ENCODE measurements at regions not wholly inside any gene's neighbourhood (a gene's known extent, or its start where the extent isn't known, plus 50 kb on each side); places are given as distances from the start of the nearest gene placed in this dataset.
"Not testable (repeated sequence)": the region's sequence is repeated elsewhere in the genome, so short reads cannot be mapped to it uniquely, and the experiment has no call there.

GRCh38 chr6:139530561-139530960 lies 156.1 kb upstream of the CITED2 start:
- H3K36me3 ChIP-seq (replicated peaks) = no peaks in the 10 kb centered on the region
- in situ Hi-C loops (cut with MboI; ENCODE audit: low sequenced_read_pairs) = no loop called here
- no peak for DNase-seq (ENCODE audit: low spot score in 2 of 2)
- H3K9me3 ChIP-seq = no peaks in the 10 kb centered on the region
- H3K4me3 ChIP-seq = no peak overlapping the region
- no peaks in the 10 kb centered on the region for H3K4me1 ChIP-seq
- H3K27me3 ChIP-seq (ENCODE audit: low read depth) = no peaks in the 10 kb centered on the region

- Histone ChIP-seq H3K9me3 (no peaks in the 10 kb centered on the region), H3K36me3 (replicated peaks) (no peaks in the 10 kb centered on the region), H3K4me3 (no peak overlapping the region), H3K27me3 (ENCODE audit: low read depth) (no peaks in the 10 kb centered on the region), H3K4me1 (no peaks in the 10 kb centered on the region)
- DNase-seq (ENCODE audit: low spot score in 2 of 2) = no peak
- in situ Hi-C loops (cut with MboI; ENCODE audit: low sequenced_read_pairs) = no loop called here
Observed at GRCh38 chr6:139529420-139529819, 155.0 kb upstream of the CITED2 start.

DNA sequence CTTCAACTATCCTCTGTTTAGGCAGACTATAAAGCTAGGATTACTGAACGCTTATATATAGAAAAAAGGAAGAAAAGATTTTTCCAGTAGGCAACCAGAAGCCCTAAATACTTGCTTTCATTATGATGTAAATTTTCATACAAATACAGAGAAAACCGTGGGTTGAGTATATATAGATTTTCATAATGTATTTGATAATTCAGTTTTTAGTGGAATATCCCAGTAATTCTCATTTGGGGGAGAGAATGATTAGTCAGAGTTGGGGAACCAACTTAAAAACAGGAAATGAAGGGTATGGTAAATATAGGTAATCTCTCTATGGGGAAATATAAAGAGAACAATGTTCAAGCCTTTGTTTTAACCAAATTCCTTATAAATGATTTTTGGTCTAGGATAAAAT lies 154.0 kb upstream of the CITED2 start:
- Histone ChIP-seq H3K36me3 (replicated peaks) (no peaks in the 10 kb centered on the region), H3K4me1 (no peaks in the 10 kb centered on the region), H3K27me3 (ENCODE audit: low read depth) (no peaks in the 10 kb centered on the region), H3K9me3 (no peaks in the 10 kb centered on the region), H3K4me3 (no peak overlapping the region)
- in situ Hi-C loops (cut with MboI; ENCODE audit: low sequenced_read_pairs) = no loop called here
- no peak for DNase-seq (ENCODE audit: low spot score in 2 of 2)

DNA sequence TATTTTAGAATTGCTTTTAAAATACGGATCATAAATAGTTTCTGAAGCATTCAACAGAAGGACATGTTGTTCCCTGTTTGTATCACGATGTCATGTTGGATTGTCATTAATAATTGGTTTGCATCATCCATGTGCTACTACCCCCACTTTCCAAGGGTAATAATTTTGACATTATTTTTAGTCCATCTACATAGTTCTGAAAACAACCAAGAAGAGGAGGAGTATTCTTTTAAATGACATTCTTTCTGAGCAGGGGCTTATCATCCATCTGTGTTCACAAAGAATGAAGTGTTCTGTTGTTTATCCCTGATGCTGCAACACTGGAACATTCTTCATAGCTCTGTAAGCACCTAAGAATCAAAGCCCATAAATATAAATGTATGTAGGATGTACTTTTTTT lies 151.0 kb upstream of the CITED2 start:
- H3K27me3 ChIP-seq (ENCODE audit: low read depth) = no peaks in the 10 kb centered on the region
- no peaks in the 10 kb centered on the region for H3K4me1 ChIP-seq
- in situ Hi-C loops (cut with MboI; ENCODE audit: low sequenced_read_pairs) = no loop called here
- H3K4me3 ChIP-seq = no peak overlapping the region
- no peaks in the 10 kb centered on the region for H3K36me3 ChIP-seq (replicated peaks)
- no peaks in the 10 kb centered on the region for H3K9me3 ChIP-seq
- no peak for DNase-seq (ENCODE audit: low spot score in 2 of 2)

DNA sequence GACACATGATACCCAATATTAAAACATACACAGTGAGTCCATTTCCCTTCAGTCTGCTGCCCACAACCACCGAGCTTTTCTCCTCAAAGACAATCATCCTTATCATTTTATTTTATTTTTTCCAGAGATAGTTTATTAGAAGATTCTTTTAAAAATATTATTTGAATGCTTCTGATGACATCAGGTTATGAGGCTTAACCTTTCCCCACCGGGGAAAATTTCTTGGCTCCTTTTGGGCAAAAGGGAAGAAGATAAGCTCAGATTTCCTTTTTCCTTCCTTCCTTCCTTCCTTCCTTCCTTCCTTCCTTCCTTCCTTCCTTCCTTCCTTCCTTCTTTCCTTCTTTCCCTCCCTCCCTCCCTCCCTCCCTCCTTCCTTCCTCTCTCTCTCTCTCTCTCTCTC lies 149.5 kb upstream of the CITED2 start:
- H3K9me3 ChIP-seq = no peaks in the 10 kb centered on the region
- H3K4me3 ChIP-seq = no peak overlapping the region
- DNase-seq (ENCODE audit: low spot score in 2 of 2) = no peak
- H3K36me3 ChIP-seq (replicated peaks) = no peaks in the 10 kb centered on the region
- no peaks in the 10 kb centered on the region for H3K4me1 ChIP-seq
- in situ Hi-C loops (cut with MboI; ENCODE audit: low sequenced_read_pairs) = no loop called here
- H3K27me3 ChIP-seq (ENCODE audit: low read depth) = no peaks in the 10 kb centered on the region

GRCh38 chr6:139522511-139523220 lies 148.2 kb upstream of the CITED2 start:
- Histone ChIP-seq H3K36me3 (replicated peaks) (no peaks in the 10 kb centered on the region), H3K4me3 (no peak overlapping the region), H3K27me3 (ENCODE audit: low read depth) (no peaks in the 10 kb centered on the region), H3K4me1 (no peaks in the 10 kb centered on the region), H3K9me3 (no peaks in the 10 kb centered on the region)
- DNase-seq (ENCODE audit: low spot score in 2 of 2) = no peak
- in situ Hi-C loops (cut with MboI; ENCODE audit: low sequenced_read_pairs) = no loop called here

GRCh38 chr6:139521338-139521737 lies 146.9 kb upstream of the CITED2 start:
- Histone ChIP-seq H3K4me1 (no peaks in the 10 kb centered on the region), H3K9me3 (no peaks in the 10 kb centered on the region)
- in situ Hi-C loops (cut with MboI; ENCODE audit: low sequenced_read_pairs) = no loop called here

GRCh38 chr6:139520321-139520768 lies 145.9 kb upstream of the CITED2 start:
- Histone ChIP-seq H3K4me3 (no peak overlapping the region), H3K27me3 (ENCODE audit: low read depth) (no peaks in the 10 kb centered on the region), H3K36me3 (replicated peaks) (no peaks in the 10 kb centered on the region), H3K4me1 (no peaks in the 10 kb centered on the region), H3K9me3 (no peaks in the 10 kb centered on the region)
- in situ Hi-C loops (cut with MboI; ENCODE audit: low sequenced_read_pairs) = no loop called here
- no peak for DNase-seq (ENCODE audit: low spot score in 2 of 2)

More at GRCh38 chr6:139521338-139521737, 146.9 kb upstream of the CITED2 start:
- no peaks in the 10 kb centered on the region for H3K36me3 ChIP-seq (replicated peaks)
- no peaks in the 10 kb centered on the region for H3K27me3 ChIP-seq (ENCODE audit: low read depth)
- H3K4me3 ChIP-seq = no peak overlapping the region
- DNase-seq (ENCODE audit: low spot score in 2 of 2) = no peak

GRCh38 chr6:139519571-139520031 lies 145.2 kb upstream of the CITED2 start:
- no peaks in the 10 kb centered on the region for H3K4me1 ChIP-seq
- no peaks in the 10 kb centered on the region for H3K27me3 ChIP-seq (ENCODE audit: low read depth)
- no peak for DNase-seq (ENCODE audit: low spot score in 2 of 2)
- H3K9me3 ChIP-seq = no peaks in the 10 kb centered on the region
- no peaks in the 10 kb centered on the region for H3K36me3 ChIP-seq (replicated peaks)
- in situ Hi-C loops (cut with MboI; ENCODE audit: low sequenced_read_pairs) = no loop called here
- H3K4me3 ChIP-seq = no peak overlapping the region

DNA sequence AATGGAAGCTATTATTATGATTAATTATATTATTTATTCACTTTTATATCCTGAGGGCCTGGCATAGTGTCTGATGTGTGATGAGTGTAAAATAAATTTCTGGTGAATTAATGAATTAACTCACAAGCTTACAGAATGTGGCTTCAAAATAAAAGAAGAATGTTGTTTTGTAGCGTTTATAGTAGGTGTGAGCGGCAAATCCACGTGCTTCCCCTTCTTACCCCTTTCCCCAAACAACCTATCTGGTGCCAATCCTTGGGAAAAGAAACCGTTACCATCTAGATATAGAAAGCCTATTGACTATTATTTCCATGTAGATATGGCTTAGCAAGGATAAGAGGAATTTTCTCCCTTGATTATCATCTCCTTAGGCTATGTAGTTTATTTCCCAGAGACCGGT lies 144.6 kb upstream of the CITED2 start:
- DNase-seq (ENCODE audit: low spot score in 2 of 2) = no peak
- Histone ChIP-seq H3K27me3 (ENCODE audit: low read depth) (no peaks in the 10 kb centered on the region), H3K36me3 (replicated peaks) (no peaks in the 10 kb centered on the region), H3K9me3 (no peaks in the 10 kb centered on the region), H3K4me1 (no peaks in the 10 kb centered on the region), H3K4me3 (no peak overlapping the region)
- in situ Hi-C loops (cut with MboI; ENCODE audit: low sequenced_read_pairs) = no loop called here

GRCh38 chr6:139518556-139519091 lies 144.2 kb upstream of the CITED2 start:
- no peaks in the 10 kb centered on the region for H3K9me3 ChIP-seq
- in situ Hi-C loops (cut with MboI; ENCODE audit: low sequenced_read_pairs) = no loop called here
- DNase-seq (ENCODE audit: low spot score in 2 of 2) = no peak
- no peak overlapping the region for H3K4me3 ChIP-seq
- no peaks in the 10 kb centered on the region for H3K36me3 ChIP-seq (replicated peaks)
- H3K27me3 ChIP-seq (ENCODE audit: low read depth) = no peaks in the 10 kb centered on the region
- no peaks in the 10 kb centered on the region for H3K4me1 ChIP-seq

DNA sequence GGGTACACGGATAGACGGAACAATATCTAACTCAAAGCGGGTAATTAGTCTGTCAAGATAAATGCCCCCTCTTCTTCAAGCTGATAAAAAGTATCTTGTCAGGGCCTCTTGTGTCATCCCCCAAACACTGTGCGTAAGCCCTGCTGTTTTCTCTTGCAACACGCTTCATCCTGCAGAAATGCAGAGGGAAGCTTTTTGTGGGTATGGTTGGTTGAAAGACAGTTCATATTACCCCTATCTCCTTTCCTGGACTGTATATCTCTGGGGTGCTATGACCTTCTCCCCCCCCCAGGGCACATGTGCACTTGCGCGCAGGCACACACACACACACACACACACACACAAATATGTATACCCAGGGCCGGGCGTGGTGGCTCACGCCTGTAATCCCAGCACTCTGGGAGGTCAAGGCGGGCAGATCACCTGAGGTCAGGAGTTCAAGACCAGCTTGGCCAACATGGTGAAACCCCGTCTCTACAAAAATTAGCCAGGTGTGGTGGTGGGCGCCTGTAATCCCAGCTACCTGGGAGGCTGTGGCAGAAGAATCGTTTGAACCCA lies 143.6 kb upstream of the CITED2 start:
- H3K4me3 ChIP-seq; in situ Hi-C loops (cut with MboI; ENCODE audit: low sequenced_read_pairs); H3K4me1 ChIP-seq; H3K27me3 ChIP-seq (ENCODE audit: low read depth); DNase-seq (ENCODE audit: low spot score in 2 of 2); H3K36me3 ChIP-seq (replicated peaks); H3K9me3 ChIP-seq: not testable (repeated sequence)

GRCh38 chr6:139515511-139515910 lies 141.1 kb upstream of the CITED2 start:
- H3K27me3 ChIP-seq (ENCODE audit: low read depth) = no peaks in the 10 kb centered on the region
- in situ Hi-C loops (cut with MboI; ENCODE audit: low sequenced_read_pairs) = no loop called here
- no peak overlapping the region for H3K4me3 ChIP-seq
- H3K36me3 ChIP-seq (replicated peaks) = no peaks in the 10 kb centered on the region
- no peaks in the 10 kb centered on the region for H3K9me3 ChIP-seq
- H3K4me1 ChIP-seq = no peaks in the 10 kb centered on the region
- DNase-seq (ENCODE audit: low spot score in 2 of 2) = no peak

- Histone ChIP-seq H3K27me3 (ENCODE audit: low read depth) (no peaks in the 10 kb centered on the region), H3K9me3 (no peaks in the 10 kb centered on the region), H3K4me1 (no peaks in the 10 kb centered on the region), H3K36me3 (replicated peaks) (no peaks in the 10 kb centered on the region), H3K4me3 (no peak overlapping the region)
- in situ Hi-C loops (cut with MboI; ENCODE audit: low sequenced_read_pairs) = no loop called here
- DNase-seq (ENCODE audit: low spot score in 2 of 2) = no peak
Observed at GRCh38 chr6:139514819-139515218, 140.4 kb upstream of the CITED2 start.
